C4-2B (cell line): ENCODE measurements at regions not wholly inside any gene's neighbourhood (a gene's known extent, or its start where the extent isn't known, plus 50 kb on each side); places are given as distances from the start of the nearest gene placed in this dataset.

Experiments used
- ZFX ChIP-seq: fragments of 450-650 bp; IDR thresholded peaks from 2 replicates; pipeline ENCODE4 v1.6.1; 2017
- TF ChIP-seq, protein P1 (sequence below): fragments of 450-650 bp; conservative IDR thresholded peaks from 2 replicates; pipeline ENCODE4 v1.5.1; 2017; ENCODE audit warnings: mild to moderate bottlenecking

DNA sequence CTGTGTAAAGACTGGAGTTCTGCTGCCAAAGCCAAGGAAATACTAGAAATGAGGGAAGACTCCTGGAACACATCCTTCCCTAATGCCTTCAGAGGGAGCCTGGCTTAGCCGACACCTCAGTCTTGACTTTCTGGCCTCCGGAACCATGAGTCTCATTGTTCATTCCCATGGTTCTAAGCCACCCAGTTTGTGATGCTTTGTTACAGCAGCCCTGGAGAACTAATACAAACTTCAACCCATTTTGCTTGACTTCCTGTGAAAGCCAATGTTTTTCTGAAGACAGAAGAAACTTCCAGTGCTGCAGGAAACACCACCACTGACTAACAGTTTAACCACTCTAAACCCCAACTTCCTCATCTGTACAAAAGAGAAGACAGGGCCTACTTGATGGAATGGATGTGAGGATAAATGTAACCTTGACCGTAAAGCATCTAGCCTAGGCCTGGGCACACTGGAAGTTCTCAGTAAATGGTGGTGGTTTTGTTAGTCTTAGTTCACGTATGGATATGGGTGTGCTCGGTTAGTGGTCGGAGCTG, 85.9 kb upstream of the RFX8 start:
- TF ChIP-seq, protein P1, sequence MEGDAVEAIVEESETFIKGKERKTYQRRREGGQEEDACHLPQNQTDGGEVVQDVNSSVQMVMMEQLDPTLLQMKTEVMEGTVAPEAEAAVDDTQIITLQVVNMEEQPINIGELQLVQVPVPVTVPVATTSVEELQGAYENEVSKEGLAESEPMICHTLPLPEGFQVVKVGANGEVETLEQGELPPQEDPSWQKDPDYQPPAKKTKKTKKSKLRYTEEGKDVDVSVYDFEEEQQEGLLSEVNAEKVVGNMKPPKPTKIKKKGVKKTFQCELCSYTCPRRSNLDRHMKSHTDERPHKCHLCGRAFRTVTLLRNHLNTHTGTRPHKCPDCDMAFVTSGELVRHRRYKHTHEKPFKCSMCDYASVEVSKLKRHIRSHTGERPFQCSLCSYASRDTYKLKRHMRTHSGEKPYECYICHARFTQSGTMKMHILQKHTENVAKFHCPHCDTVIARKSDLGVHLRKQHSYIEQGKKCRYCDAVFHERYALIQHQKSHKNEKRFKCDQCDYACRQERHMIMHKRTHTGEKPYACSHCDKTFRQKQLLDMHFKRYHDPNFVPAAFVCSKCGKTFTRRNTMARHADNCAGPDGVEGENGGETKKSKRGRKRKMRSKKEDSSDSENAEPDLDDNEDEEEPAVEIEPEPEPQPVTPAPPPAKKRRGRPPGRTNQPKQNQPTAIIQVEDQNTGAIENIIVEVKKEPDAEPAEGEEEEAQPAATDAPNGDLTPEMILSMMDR = no peak
- no peak for TF ChIP-seq ZFX
